B cell (primary cell): ENCODE measurements at regions not wholly inside any gene's neighbourhood (a gene's known extent, or its start where the extent isn't known, plus 50 kb on each side); places are given as distances from the start of the nearest gene placed in this dataset.

Source experiments
- ATAC-seq: fragments of 200-7000 bp; cut with Tn5 transposase; one replicate; pipeline ENCODE4 v1.10.0; 2021; ENCODE audit warnings: low read depth, mild to moderate bottlenecking, moderate number of reproducible peaks, moderate library complexity
- CTCF ChIA-PET: fragments of 350-600 bp; sonication (Branson Sonifier 250); formaldehyde crosslinking; loops from one replicate; lab custom pipeline; 2021; ENCODE audit warnings: antibody characterized with exemption, inconsistent platforms; lab: Charles Lee
- POLR2A ChIA-PET: fragments of 350-600 bp; sonication (Branson Sonifier 250); formaldehyde crosslinking; loops from one replicate; lab custom pipeline; 2021; ENCODE audit warnings: antibody characterized with exemption; lab: Charles Lee
- DNase-seq: peaks from one replicate; pipeline ENCODE4 v3.0.0; 2013
- H2AFZ ChIP-seq: 2 replicates; pipeline ENCODE4 v1.6.1; 2012; ENCODE audit warnings: mild to moderate bottlenecking, low read depth, low read length; ENCODE audit not compliant: insufficient read depth, poor library complexity, severe bottlenecking
- H3K27ac ChIP-seq, 2 donors: 1 replicate in 1 of 2; 2 replicates in 1 of 2; pipeline ENCODE4 v1.5.1; 2012 to 2013; ENCODE audit warnings: low read length in 2 of 2, mild to moderate bottlenecking in 2 of 2, moderate library complexity in 1 of 2
- H3K27me3 ChIP-seq, 4 experiments: fragments of 200-600 bp in 1 of 4; sonication (generic) in 1 of 4; replicated peaks in 1 of 4; 1 replicate in 2 of 4; 2 replicates in 2 of 4; pipeline versions ENCODE4 v1.6.1 to v1.7.0; 2013 to 2016; ENCODE audit warnings: low read length in 3 of 4, mild to moderate bottlenecking in 2 of 4, mixed read lengths in 1 of 4, moderate library complexity in 1 of 4; ENCODE audit not compliant: insufficient read depth in 4 of 4, control insufficient read depth in 3 of 4; ENCODE audit errors: control extremely low read depth in 1 of 4
- H3K36me3 ChIP-seq, 2 experiments: replicated peaks in 1 of 2; 1 replicate in 1 of 2; 2 replicates in 1 of 2; pipeline versions ENCODE4 v1.6.1 to v1.7.1; 2013; ENCODE audit warnings: low read length in 1 of 2; ENCODE audit not compliant: insufficient read depth in 2 of 2, control insufficient read depth in 1 of 2; ENCODE audit errors: control extremely low read depth in 1 of 2, extremely low read depth in 1 of 2
- H3K4me1 ChIP-seq, 2 donors: fragments of 200-600 bp in 1 of 2; sonication (generic) in 1 of 2; 1 replicate in 1 of 2; 2 replicates in 1 of 2; pipeline versions ENCODE4 v1.5.1 to v1.6.1; 2013 to 2017; ENCODE audit warnings: low read length in 2 of 2; ENCODE audit not compliant: control insufficient read depth in 2 of 2, insufficient read depth in 2 of 2
- H3K4me2 ChIP-seq: replicated peaks from 2 replicates; pipeline ENCODE3; 2012; ENCODE audit warnings: mild to moderate bottlenecking, low read depth, low read length; ENCODE audit not compliant: poor library complexity, severe bottlenecking
- H3K4me3 ChIP-seq, 5 experiments: fragments of 200-600 bp in 1 of 5; sonication (generic) in 1 of 5; 1 replicate in 3 of 5; 2 replicates in 2 of 5; pipeline versions ENCODE4 v1.5.1 to v1.7.0; 2011 to 2016; ENCODE audit warnings: low read length in 4 of 5, mild to moderate bottlenecking in 4 of 5, low read depth in 2 of 5, control low read depth in 1 of 5, moderate library complexity in 1 of 5; ENCODE audit not compliant: insufficient read depth in 1 of 5; ENCODE audit errors: control extremely low read depth in 1 of 5, extremely low read depth in 1 of 5
- H3K79me2 ChIP-seq: fragments of 200-600 bp; sonication (generic); one replicate; pipeline ENCODE4 v1.6.0; 2016; ENCODE audit warnings: low read length; ENCODE audit not compliant: control insufficient read depth, insufficient read depth
- H3K9ac ChIP-seq: fragments of 200-600 bp; sonication (generic); 2 replicates; pipeline ENCODE4 v1.6.1; 2017; ENCODE audit warnings: mild to moderate bottlenecking, low read length, moderate library complexity
- H3K9me3 ChIP-seq, 3 donors: one replicate each; pipeline versions ENCODE4 v1.6.1 to v1.7.1; 2013; ENCODE audit warnings: low read length in 2 of 3; ENCODE audit not compliant: control insufficient read depth in 2 of 3, insufficient read depth in 1 of 3; ENCODE audit errors: control extremely low read depth in 1 of 3
- H4K20me1 ChIP-seq: 2 replicates; pipeline ENCODE4 v1.6.0; 2012; ENCODE audit warnings: mild to moderate bottlenecking, low read length; ENCODE audit not compliant: insufficient read depth, control insufficient read depth, poor library complexity, severe bottlenecking
- H3K27ac Mint-ChIP-seq: one replicate; pipeline ENCODE4 v1.8.0; 2021; ENCODE audit warnings: mixed read lengths
- H3K27me3 Mint-ChIP-seq: one replicate; pipeline ENCODE4 v1.8.0; 2021; ENCODE audit warnings: mixed read lengths
- H3K4me1 Mint-ChIP-seq: one replicate; pipeline ENCODE4 v1.8.0; 2021; ENCODE audit warnings: mixed read lengths
- H3K4me3 Mint-ChIP-seq: one replicate; pipeline ENCODE4 v1.8.0; 2021; ENCODE audit warnings: mixed read lengths
- H3K9me3 Mint-ChIP-seq: one replicate; pipeline ENCODE4 v1.8.0; 2022; ENCODE audit warnings: mixed read lengths; ENCODE audit not compliant: insufficient read depth
- EZH2 ChIP-seq: IDR thresholded peaks from 2 replicates; pipeline ENCODE4 v1.6.1; 2012; ENCODE audit warnings: borderline replicate concordance, low read depth, mild to moderate bottlenecking, moderate library complexity, low read length; ENCODE audit not compliant: insufficient read depth, poor library complexity, severe bottlenecking
- WGBS: methylation state at CpG from one replicate; pipeline ENCODE4 v1.1.5; 2013; ENCODE audit warnings: missing lambda C conversion rate; ENCODE audit not compliant: insufficient coverage; 5-methylcytosine and 5-hydroxymethylcytosine counted together
- intact Hi-C: fragments of 100-400 bp; cut with micrococcal nuclease; formaldehyde crosslinking; loops from one replicate; pipeline ENCODE4 v1.10.0; 2022
- TF ChIP-seq, protein P1 (sequence below): fragments of 200-600 bp; IDR thresholded peaks from one replicate; pipeline ENCODE4 v1.8.0; 2022; ENCODE audit warnings: antibody characterized with exemption, mild to moderate bottlenecking

DNA sequence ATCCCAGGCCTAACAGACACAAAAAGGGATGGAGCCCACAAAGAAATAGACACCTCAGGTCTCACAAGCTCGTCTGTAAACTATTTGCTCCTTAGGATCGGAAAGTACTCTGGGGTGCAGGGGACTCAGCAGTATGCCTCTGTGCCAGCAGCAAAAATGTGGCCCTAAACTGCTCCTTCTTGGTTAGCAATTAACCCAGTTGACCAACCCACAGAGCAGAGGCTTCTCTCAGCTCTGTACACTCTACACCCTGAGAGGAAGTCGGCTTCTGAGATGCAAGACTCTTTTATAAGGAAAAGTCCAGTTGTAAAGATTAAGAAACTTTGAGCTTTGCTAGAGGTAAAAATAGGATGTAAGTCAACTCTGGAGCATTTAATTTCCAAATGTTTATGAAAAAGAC, 156.3 kb upstream of the PRSS58 start:
- DNase-seq: no peak
- intact Hi-C loops: no loop called here
- no peak overlapping the region for H2AFZ ChIP-seq
- no peaks in the 10 kb centered on the region for H3K36me3 ChIP-seq
- no peak overlapping the region for H3K27ac ChIP-seq
- Mint-ChIP-seq H3K4me3 (no peak overlapping the region), H3K4me1 (no peaks in the 10 kb centered on the region), H3K9me3 (no peaks in the 10 kb centered on the region), H3K27me3 (peaks cover 7% of the 10 kb centered on the region), H3K27ac (no peak overlapping the region)
- no peaks in the 10 kb centered on the region for H3K9me3 ChIP-seq
- POLR2A ChIA-PET: no interaction called here
- H3K9ac ChIP-seq: no peak overlapping the region
- no peak overlapping the region for H3K4me3 ChIP-seq
- TF ChIP-seq, protein P1, sequence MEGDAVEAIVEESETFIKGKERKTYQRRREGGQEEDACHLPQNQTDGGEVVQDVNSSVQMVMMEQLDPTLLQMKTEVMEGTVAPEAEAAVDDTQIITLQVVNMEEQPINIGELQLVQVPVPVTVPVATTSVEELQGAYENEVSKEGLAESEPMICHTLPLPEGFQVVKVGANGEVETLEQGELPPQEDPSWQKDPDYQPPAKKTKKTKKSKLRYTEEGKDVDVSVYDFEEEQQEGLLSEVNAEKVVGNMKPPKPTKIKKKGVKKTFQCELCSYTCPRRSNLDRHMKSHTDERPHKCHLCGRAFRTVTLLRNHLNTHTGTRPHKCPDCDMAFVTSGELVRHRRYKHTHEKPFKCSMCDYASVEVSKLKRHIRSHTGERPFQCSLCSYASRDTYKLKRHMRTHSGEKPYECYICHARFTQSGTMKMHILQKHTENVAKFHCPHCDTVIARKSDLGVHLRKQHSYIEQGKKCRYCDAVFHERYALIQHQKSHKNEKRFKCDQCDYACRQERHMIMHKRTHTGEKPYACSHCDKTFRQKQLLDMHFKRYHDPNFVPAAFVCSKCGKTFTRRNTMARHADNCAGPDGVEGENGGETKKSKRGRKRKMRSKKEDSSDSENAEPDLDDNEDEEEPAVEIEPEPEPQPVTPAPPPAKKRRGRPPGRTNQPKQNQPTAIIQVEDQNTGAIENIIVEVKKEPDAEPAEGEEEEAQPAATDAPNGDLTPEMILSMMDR: no peak
- TF ChIP-seq EZH2: no peak
- WGBS: 86% methylated on average over 2 of the region's 3 CpGs
- no peaks in the 10 kb centered on the region for H4K20me1 ChIP-seq
- no peaks in the 10 kb centered on the region for H3K4me1 ChIP-seq
- ATAC-seq: no peak
- H3K4me2 ChIP-seq: no peak overlapping the region
- no peaks in the 10 kb centered on the region for H3K27me3 ChIP-seq
- CTCF ChIA-PET: no interaction called here
- no peaks in the 10 kb centered on the region for H3K79me2 ChIP-seq

DNA sequence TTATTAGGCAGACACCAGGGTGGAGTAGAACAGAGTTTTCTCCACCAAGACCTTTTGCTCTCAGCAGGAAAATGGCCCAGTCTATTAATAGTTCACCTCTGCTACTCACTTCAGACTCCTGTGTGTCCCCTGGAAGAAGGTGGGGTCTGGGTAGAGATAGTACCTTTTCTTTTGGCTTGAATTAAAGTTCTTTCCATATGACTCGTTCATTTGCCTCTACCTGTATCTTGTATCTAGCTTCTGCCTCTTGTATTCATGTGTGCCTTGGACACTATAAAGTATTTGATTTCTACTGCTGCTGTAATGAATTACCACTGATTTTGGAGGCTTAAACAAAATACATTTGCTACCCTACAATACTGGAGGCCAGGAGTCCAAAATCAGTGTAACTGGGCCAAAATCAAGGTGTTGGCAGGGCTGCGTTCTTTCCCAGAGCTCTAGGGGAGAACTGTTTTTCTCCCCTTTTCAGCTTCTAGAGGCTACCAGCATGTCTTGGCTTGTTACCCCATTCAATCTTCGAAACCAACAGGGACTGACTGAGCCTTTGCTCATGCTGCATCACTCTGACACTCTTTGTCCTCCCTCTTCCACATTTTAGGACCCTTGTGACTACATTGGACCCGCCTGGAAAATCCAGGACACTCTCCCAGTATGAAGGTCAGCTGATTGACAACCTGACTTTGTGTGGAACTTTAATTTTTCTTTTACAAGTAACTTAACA, 155.6 kb upstream of the PRSS58 start:
- intact Hi-C loops: no loop called here
- 100% methylated on average over 1 of the region's 4 CpGs for WGBS
- Mint-ChIP-seq H3K27me3 (peaks cover 10% of the 10 kb centered on the region), H3K27ac (no peak overlapping the region), H3K9me3 (no peaks in the 10 kb centered on the region), H3K4me1 (no peaks in the 10 kb centered on the region), H3K4me3 (no peak overlapping the region)
- no peak overlapping the region for H3K4me3 ChIP-seq
- H3K27ac ChIP-seq: no peak overlapping the region
- H3K4me2 ChIP-seq: no peak overlapping the region
- TF ChIP-seq, protein P1: no peak
- no peak for TF ChIP-seq EZH2
- H4K20me1 ChIP-seq: no peaks in the 10 kb centered on the region
- H2AFZ ChIP-seq: no peak overlapping the region
- DNase-seq (no peak), ATAC-seq (no peak)
- no peaks in the 10 kb centered on the region for H3K79me2 ChIP-seq
- ChIA-PET POLR2A (no interaction called here), CTCF (interaction anchor here (0.5 kb wide), 1 partner anchor 1577 kb away, joined by 3 read pairs; no protein-coding TSS in a partner anchor)
- H3K9ac ChIP-seq: no peak overlapping the region
- no peaks in the 10 kb centered on the region for H3K27me3 ChIP-seq
- H3K9me3 ChIP-seq: no peaks in the 10 kb centered on the region
- H3K36me3 ChIP-seq: no peaks in the 10 kb centered on the region
- no peaks in the 10 kb centered on the region for H3K4me1 ChIP-seq
